ENCODE measurements at regions not wholly inside any gene's neighbourhood (a gene's known extent, or its start where the extent isn't known, plus 50 kb on each side); places are given as distances from the start of the nearest gene placed in this dataset.

DNA sequence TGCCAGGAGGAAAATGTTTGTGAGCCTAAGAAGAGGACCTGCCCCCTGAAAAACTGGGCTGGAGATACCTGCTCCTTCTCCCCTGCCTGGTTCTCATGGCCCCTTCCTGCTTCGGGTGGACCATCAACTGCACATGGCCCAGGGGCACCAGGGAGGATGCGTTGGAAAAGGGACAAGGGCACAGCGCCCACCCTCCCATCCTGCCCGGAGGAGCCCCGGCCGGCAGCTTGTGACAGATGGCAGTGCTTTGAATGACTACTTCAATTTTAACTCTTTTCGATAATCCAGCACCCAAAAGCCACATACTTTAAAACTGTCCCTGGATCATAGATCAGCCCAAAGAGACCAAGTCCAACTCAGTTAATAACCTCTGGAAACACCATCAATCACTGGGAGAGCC, 135.8 kb upstream of the NECTIN1 start:
- H3K36me3 Mint-ChIP-seq, result no peaks in the 10 kb centered on the region
- no peak overlapping the region for H3K27ac Mint-ChIP-seq
- peaks cover 0 to 4% (median 0%) of the 10 kb centered on the region in 4 donors for H3K4me1 Mint-ChIP-seq
- no peak overlapping the region for H3K4me3 Mint-ChIP-seq
- POLR2A ChIA-PET, result no interaction called here
- DNase-seq (no peak), ATAC-seq (no peak)
- peaks cover 8 to 18% (median 13%) of the 10 kb centered on the region in 5 donors for H3K27me3 Mint-ChIP-seq
- no peaks in the 10 kb centered on the region for H3K9me3 Mint-ChIP-seq

DNA sequence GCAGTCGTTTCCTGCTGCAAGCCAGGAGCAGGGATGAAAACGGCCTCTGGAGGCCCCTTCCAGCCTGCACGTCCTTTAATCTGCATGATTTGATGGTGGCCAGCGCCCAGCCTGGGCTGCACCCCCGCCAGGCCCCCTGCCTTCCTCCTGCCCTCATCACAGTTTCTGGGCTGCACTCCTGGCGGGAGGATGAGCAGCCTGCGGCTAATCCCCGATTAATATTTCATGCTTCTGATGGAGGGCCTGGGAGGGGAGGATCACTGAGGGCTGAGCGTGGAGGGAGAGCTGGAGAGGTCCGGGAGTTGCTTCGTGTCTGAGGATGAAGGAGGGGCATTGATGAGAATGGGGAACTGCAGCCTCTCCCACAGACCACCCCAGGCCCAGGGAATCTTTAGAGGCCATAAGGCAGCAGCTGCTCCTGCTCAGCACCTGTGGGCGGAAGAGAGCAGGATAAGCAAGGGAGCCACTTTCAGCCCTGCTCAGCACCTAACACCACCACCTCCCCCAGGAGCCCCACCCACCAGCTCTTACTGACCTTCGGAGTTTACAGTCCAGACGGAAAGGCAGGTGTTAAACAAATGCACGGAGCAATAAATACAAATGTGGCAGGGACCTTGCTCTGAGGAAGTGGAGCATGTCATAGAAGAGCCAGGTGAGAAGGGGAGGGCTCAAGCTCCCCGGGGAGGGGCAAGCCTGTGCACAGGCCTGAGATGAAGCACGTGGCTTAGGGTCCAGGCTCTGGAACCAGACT, 135.0 kb upstream of the NECTIN1 start:
- POLR2A ChIA-PET, result no interaction called here
- Mint-ChIP-seq H3K27ac (no peak overlapping the region), H3K36me3 (no peaks in the 10 kb centered on the region), H3K4me3 (no peak overlapping the region), H3K27me3 (peaks cover 8 to 25% (median 13%) of the 10 kb centered on the region in 5 donors), H3K9me3 (no peaks in the 10 kb centered on the region), H3K4me1 (peaks cover 0 to 4% (median 0%) of the 10 kb centered on the region in 4 donors)
- DNase-seq (peak in 1 of 10 donors; percentile 30), ATAC-seq (no peak)

DNA sequence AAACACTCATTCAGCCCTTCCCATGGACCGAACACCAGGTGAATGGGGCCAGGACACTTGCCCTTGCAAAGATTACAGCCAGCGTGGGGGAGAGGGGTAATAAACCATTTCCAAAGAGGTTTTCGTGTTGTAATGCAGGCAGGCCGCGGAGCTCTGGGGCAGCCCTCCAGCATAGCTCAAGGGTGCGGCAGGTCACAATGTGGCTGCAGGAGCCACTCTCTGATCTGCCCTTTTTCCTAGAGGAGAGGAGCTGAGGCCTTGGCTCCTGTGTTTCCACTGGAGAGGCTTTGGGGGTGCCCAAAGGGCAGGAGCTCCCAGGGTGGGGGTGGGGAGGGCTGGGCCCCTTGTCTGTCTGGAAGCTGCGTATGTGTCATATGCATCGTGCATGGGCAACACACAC, 134.2 kb upstream of the NECTIN1 start:
- POLR2A ChIA-PET, result no interaction called here
- Mint-ChIP-seq H3K9me3 (no peaks in the 10 kb centered on the region), H3K36me3 (no peaks in the 10 kb centered on the region), H3K27me3 (peaks cover 6 to 33% (median 18%) of the 10 kb centered on the region in 5 donors), H3K4me1 (peaks cover 0 to 4% (median 0%) of the 10 kb centered on the region in 4 donors), H3K4me3 (no peak overlapping the region), H3K27ac (no peak overlapping the region)
- no peak for ATAC-seq
- peak in 1 of 10 donors; percentile 24 for DNase-seq

DNA sequence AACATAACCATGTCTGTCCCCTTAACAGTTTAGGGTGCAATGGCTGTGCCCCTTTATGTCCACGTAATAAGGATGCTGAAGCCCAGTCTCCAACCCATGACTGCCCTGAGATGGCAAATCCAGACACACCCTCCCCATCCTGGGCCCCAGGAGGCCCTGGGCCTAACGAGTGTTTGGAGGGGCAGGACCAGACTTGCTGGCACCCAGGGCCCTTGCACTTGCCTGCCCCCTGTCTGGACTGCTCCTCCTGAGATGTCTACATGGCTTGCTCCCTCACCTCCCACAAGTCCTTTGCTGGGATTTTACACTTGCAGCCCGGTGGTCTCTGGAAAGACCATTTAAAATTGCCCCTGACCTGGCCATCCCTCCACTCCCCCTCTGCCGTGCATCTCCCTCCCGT, 132.2 kb upstream of the NECTIN1 start:
- ATAC-seq (no peak), DNase-seq (no peak)
- Mint-ChIP-seq H3K36me3 (no peaks in the 10 kb centered on the region), H3K27me3 (peaks cover 4 to 44% (median 20%) of the 10 kb centered on the region in 5 donors), H3K27ac (no peak overlapping the region), H3K9me3 (no peaks in the 10 kb centered on the region), H3K4me3 (no peak overlapping the region), H3K4me1 (peaks cover 0 to 4% (median 0%) of the 10 kb centered on the region in 4 donors)
- POLR2A ChIA-PET, result no interaction called here

DNA sequence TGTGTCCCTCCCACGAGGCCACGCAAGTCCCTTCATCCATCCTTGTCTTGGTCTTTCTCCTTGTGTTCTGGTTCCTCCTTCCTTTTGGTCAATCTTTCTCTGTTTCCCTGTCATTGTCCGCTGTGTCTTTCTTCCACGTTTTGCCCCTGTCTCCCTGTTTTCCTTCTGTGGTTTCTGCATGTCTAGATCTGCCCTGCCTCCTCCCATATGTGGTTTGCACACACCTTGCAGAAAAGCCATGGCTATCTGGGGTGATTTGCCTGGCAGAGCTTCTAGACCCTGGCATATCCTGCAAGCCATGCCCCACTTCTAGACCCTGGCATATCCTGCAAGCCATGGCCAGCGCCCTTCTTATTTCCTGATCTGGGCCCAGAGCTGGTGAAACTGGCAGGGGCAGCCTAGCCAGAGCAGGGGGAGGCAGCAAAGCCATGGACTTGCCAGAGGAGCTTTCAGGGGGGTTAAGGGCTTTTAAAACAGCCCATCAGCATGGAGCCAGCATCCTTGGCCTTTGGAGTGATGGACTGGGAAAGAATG, 131.6 kb upstream of the NECTIN1 start:
- Mint-ChIP-seq H3K4me1 (peaks cover 0 to 2% (median 0%) of the 10 kb centered on the region in 4 donors), H3K27ac (no peak overlapping the region), H3K9me3 (no peaks in the 10 kb centered on the region), H3K4me3 (no peak overlapping the region), H3K27me3 (peaks cover 4 to 44% (median 18%) of the 10 kb centered on the region in 5 donors), H3K36me3 (no peaks in the 10 kb centered on the region)
- POLR2A ChIA-PET, result no interaction called here
- ATAC-seq (no peak), DNase-seq (no peak)

DNA sequence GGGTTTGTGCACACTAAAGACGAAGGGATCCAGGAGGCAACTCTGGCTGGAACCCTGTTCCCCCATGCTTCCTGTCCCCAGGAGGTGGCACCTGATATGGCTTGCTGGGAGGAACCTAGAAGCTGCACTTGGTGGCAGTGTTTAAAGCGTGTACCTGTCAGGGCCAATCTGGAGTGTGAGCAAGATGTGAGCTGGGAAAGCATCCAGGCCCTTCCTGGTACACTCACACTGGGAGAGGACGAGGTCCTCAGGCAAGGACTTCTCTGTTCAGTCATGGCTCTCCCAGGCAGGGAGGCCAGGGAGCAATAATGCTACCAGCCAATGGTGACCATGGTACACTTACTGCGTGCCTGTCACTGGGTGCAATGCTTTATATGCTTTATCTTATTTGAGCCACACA, 130.7 kb upstream of the NECTIN1 start:
- Mint-ChIP-seq H3K4me1 (peaks cover 0 to 2% (median 0%) of the 10 kb centered on the region in 4 donors), H3K9me3 (no peaks in the 10 kb centered on the region), H3K36me3 (no peaks in the 10 kb centered on the region), H3K27me3 (peaks cover 4 to 44% (median 18%) of the 10 kb centered on the region in 5 donors), H3K4me3 (no peak overlapping the region), H3K27ac (peak overlapping the region in 1 of 10 donors; percentile 25)
- DNase-seq (no peak), ATAC-seq (no peak)
- POLR2A ChIA-PET, result no interaction called here

DNA sequence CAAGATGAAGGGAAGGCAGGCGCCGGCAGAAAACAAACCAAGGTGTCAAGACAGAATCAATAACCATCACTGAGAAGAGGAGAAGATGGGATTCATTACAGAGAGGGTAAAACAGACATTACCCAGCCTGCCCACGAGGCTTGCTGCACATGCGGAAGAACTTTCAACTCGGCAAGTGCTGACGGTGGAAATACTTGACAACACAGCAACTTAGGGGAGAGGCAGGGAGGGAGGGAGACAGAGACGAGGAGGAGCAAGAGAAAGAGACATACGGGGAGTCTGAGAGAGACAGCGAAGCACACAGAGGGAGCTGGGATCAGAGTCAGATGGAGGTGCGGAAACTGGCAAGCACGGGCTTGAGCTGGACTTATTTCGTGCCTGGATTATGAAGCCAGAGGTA, 129.3 kb upstream of the NECTIN1 start:
- peaks cover 0 to 5% (median 0%) of the 10 kb centered on the region in 4 donors for H3K4me1 Mint-ChIP-seq
- ATAC-seq, result no peak
- peaks cover 4 to 50% (median 19%) of the 10 kb centered on the region in 5 donors for H3K27me3 Mint-ChIP-seq
- H3K4me3 Mint-ChIP-seq, result no peak overlapping the region
- no peak for DNase-seq
- POLR2A ChIA-PET, result no interaction called here
- no peak overlapping the region for H3K27ac Mint-ChIP-seq
- no peaks in the 10 kb centered on the region for H3K36me3 Mint-ChIP-seq
- H3K9me3 Mint-ChIP-seq, result no peaks in the 10 kb centered on the region

DNA sequence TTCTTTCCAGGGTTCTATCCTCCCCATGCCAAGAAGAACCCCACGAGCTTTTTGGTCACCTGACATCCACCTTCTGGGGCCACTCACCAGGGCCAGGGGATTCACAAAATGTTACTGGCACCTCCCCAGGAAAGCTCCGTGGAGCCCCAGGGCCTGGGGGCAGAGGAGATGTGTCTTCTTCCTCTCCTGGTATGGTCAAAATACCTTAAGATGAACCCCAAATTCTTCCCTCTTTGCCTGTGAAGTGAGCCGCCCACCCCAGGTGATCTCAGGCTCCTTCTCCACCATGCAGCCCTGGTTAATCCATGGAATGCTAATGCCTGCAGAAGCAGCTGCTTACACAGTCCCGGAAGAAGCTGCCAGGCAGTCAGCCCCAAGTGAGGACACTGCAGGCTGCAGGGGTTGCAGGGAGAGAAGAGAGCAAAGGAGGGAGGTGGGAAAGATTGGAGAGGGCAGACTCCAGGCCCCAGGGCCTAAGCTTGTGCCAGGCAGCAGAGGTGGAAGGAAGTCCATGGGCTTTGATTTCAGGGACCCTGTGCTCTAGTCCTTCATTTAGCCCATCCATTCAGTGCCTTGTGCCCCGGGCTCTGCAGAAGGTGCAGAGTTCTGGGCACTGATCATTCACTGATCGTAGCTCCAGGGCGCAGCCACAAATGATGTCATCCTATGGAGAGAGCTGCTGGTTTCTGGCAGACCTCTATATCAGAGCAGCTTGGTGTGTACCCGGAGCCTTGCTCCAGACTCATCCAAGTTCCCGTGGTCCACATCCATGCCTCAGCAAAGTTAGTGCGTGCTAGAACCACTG, 127.9 kb upstream of the NECTIN1 start:
- H3K36me3 Mint-ChIP-seq, result no peaks in the 10 kb centered on the region
- no peak overlapping the region for H3K4me3 Mint-ChIP-seq
- no peaks in the 10 kb centered on the region for H3K9me3 Mint-ChIP-seq
- POLR2A ChIA-PET, result no interaction called here
- ATAC-seq, result no peak
- peaks cover 0 to 5% (median 0%) of the 10 kb centered on the region in 4 donors for H3K4me1 Mint-ChIP-seq
- no peak overlapping the region for H3K27ac Mint-ChIP-seq
- no peak for DNase-seq
- H3K27me3 Mint-ChIP-seq, result peaks cover 0 to 48% (median 19%) of the 10 kb centered on the region in 5 donors

DNA sequence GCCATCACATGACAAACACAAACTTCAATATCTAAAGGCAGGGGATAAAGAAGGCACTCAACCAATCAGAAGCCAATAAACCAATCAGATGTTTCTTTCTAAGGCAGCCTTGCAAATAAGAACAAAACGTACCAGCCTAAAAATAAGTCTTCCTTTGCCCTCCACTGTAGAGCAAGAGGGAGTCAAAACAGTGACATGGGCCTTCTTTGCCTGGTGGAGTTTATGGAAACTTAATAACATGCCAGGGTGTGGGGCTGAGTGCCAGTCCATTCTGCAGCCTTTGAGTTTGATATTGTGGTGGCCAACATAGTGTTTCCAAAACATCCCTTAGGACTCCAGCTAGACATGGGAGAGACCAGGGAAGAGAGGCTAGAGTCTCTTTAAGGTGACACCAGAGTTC, 126.1 kb upstream of the NECTIN1 start:
- Mint-ChIP-seq H3K27ac (no peak overlapping the region), H3K4me1 (peaks cover 0 to 3% (median 0%) of the 10 kb centered on the region in 4 donors), H3K36me3 (no peaks in the 10 kb centered on the region), H3K4me3 (no peak overlapping the region), H3K9me3 (no peaks in the 10 kb centered on the region), H3K27me3 (peaks cover 0 to 40% (median 17%) of the 10 kb centered on the region in 5 donors)
- POLR2A ChIA-PET, result no interaction called here
- no peak for DNase-seq
- ATAC-seq, result no peak

DNA sequence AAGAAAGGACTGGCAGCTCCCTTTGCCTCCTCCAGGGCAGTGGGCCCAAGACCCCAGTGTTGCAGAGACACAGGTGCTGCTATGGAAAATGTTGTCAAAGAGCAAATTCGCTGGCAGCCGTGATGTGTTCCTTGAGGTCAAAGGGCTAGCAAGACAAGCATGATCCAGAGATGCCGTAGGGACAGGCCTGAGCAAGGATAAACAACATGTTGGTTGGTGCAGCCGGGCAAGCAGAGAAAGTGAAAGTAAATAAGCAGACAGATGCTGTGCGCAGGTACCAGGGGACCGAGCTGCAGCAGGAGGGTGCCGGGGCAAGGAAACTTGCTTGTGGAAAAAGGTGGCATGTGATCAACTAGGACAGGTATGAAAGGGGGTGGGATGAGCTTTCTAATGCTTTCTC, 125.5 kb upstream of the NECTIN1 start:
- Mint-ChIP-seq H3K9me3 (no peaks in the 10 kb centered on the region), H3K27me3 (peaks cover 0 to 39% (median 17%) of the 10 kb centered on the region in 5 donors), H3K27ac (no peak overlapping the region), H3K4me3 (no peak overlapping the region), H3K36me3 (no peaks in the 10 kb centered on the region), H3K4me1 (peaks cover 0 to 3% (median 0%) of the 10 kb centered on the region in 4 donors)
- POLR2A ChIA-PET, result no interaction called here
- DNase-seq, result no peak
- ATAC-seq, result no peak

DNA sequence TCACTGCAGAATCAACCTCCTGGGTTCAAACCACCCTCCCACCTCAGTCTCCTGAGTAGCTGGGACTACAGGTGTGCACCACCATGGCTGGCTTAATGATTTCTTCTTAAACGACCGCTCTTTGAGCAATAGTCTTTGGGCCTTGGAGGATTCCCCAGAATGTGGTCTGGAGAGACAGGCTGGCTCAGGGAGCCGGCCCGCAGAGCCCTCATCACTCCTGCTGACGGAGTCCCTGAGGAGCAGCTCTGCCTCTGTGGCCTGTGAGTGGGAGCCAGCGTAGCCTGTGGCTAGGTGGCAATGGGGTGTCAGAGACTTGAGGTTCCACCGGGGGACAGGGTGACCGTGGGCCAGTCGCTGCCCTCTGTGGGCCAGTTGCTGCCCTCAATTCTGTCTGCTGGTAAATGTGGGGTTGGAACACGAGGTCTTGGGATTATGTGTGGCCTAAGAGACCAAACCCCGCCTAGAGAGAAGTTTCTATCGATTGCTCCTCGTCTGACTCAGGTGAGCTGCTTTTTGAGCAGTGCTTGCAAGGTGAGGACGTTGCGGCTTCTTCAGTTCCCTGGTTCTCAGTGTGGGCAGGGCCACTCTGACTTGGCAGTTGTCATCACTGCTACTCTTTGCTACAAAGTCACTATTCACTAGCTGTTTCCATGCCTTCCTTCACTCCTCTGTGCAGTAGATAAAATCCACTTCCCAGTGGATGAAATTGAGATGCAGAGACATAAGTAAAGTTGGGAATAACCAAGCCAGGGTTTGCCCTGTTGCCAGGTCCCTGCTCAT, 124.8 kb upstream of the NECTIN1 start:
- peaks cover 0 to 3% (median 0%) of the 10 kb centered on the region in 4 donors for H3K4me1 Mint-ChIP-seq
- ATAC-seq, result no peak

DNA sequence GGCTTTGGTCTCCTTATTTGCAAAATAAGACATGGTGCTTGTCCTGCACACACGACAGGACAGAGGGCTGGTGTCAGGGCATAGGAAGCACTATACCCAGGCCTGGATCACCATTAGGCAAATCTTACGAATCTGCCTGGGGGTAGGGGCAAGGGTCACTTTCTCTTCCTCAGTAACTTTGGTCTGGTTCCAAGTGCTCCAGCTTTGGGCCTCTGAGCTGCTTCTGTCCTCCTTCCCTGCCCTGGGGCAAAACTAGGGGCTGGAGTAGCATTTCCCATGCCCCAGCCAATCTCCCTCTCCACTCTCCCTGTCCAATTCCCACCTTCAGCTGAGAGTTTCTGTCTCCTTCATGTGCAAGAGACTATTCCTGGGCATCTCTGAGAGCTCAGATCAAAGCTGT, 123.7 kb upstream of the NECTIN1 start:
- POLR2A ChIA-PET, result no interaction called here
- no peak for DNase-seq
- no peak for ATAC-seq
- Mint-ChIP-seq H3K9me3 (peaks cover 0 to under 1% (median 0%) of the 10 kb centered on the region in 9 donors), H3K4me3 (no peak overlapping the region), H3K27ac (no peak overlapping the region), H3K36me3 (no peaks in the 10 kb centered on the region), H3K4me1 (peaks cover 0 to 3% (median 0%) of the 10 kb centered on the region in 4 donors), H3K27me3 (peaks cover 0 to 21% (median 8%) of the 10 kb centered on the region in 5 donors)

More for the DNA sequence above, 124.8 kb upstream of the NECTIN1 start:
- Mint-ChIP-seq H3K4me3 (no peak overlapping the region), H3K9me3 (no peaks in the 10 kb centered on the region), H3K36me3 (no peaks in the 10 kb centered on the region), H3K27ac (no peak overlapping the region), H3K27me3 (peaks cover 0 to 31% (median 17%) of the 10 kb centered on the region in 5 donors)
- POLR2A ChIA-PET, result no interaction called here
- DNase-seq, result no peak

Measured in naive thymus-derived CD8-positive, alpha-beta T cell (primary cell).